ENCODE measurements at regions not wholly inside any gene's neighbourhood (a gene's known extent, or its start where the extent isn't known, plus 50 kb on each side); places are given as distances from the start of the nearest gene placed in this dataset.

GRCh38 chr2:240211598-240212424, 71.4 kb upstream of the OTOS start:
- no peaks in the 10 kb centered on the region for H3K27me3 ChIP-seq (ENCODE audit: control insufficient read depth in 3 of 3, insufficient read depth in 3 of 3, low read length in 2 of 3)
- H3K4me1 ChIP-seq (ENCODE audit: control insufficient read depth in 5 of 5, insufficient read depth in 5 of 5, low read length in 5 of 5): no peaks in the 10 kb centered on the region
- TF ChIP-seq CTCF (IDR thresholded peaks at IDR 0.05; ENCODE audit: control extremely low read depth, extremely low read depth): no peak
- H3K4me3 ChIP-seq: no peak overlapping the region
- no peak overlapping the region for H3K27ac ChIP-seq (ENCODE audit: low read depth in 1 of 2, low read length in 1 of 2)
- DNase-seq: peak in 1 of 3 donors; percentile 10
- H3K9me3 ChIP-seq (ENCODE audit: control insufficient read depth in 4 of 4, insufficient read depth in 3 of 4, low read length in 3 of 4): peaks cover 0 to 2% (median 0%) of the 10 kb centered on the region in 4 donors
- H3K36me3 ChIP-seq (ENCODE audit: control insufficient read depth in 4 of 4, insufficient read depth in 4 of 4, low read length in 4 of 4): no peaks in the 10 kb centered on the region
- no peak for ATAC-seq (ENCODE audit: insufficient read depth, low FRiP score)
- 84 to 92% methylated on average over 17 of the region's 17 CpGs for WGBS, 2 donors
- H3K9ac ChIP-seq (ENCODE audit: insufficient read depth in 1 of 2, low read length in 2 of 2): no peak overlapping the region

DNA sequence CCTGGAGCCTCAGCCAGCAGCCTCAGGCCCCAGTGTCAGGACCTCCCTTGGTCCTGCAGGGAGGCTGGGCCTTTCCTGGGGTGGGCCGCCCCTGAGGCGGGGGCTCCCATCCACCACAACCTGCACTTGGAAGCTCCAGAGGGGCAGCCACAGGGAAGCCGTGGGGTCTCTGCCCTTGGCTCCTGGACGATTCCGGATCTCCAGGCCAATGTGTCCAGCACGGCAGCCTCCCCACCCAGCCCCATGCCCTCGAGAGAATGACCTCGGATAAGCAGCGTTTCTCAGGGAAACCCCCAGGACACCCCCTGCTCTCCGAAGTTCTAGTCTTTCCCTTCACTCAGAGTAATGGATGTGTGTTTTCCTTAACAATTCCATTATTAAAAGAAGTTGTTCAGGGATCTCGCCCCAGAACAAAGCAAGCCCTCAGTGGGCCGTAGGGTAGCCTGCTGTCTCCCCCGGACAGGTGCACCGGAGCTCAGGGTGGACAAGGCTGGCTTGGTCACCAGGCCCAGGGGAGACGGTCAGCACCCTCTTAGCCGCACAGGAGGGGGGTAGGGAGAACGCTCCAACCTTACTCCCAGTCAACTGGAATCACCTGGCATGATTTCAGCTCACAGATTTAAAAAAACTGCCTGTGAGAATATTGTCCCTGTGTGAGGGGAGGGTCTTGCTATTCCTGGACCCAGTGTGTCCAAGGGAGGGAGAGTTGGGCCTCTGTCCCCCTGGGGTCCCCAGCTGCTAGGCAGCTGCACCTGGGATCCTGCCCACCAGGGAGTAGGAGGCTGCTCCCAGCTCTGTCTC, 72.2 kb upstream of the OTOS start:
- ATAC-seq (ENCODE audit: insufficient read depth, low FRiP score) (no peak), DNase-seq (peak in 1 of 3 donors; percentile 2)

GRCh38 chr2:240213226-240213475, 72.7 kb upstream of the OTOS start:
- no peak for ATAC-seq (ENCODE audit: insufficient read depth, low FRiP score)

More for the DNA sequence above, 72.2 kb upstream of the OTOS start:
- Histone ChIP-seq H3K4me3 (no peak overlapping the region), H3K36me3 (ENCODE audit: control insufficient read depth in 4 of 4, insufficient read depth in 4 of 4, low read length in 4 of 4) (no peaks in the 10 kb centered on the region), H3K27ac (ENCODE audit: low read depth in 1 of 2, low read length in 1 of 2) (no peak overlapping the region), H3K27me3 (ENCODE audit: control insufficient read depth in 3 of 3, insufficient read depth in 3 of 3, low read length in 2 of 3) (no peaks in the 10 kb centered on the region), H3K9ac (ENCODE audit: insufficient read depth in 1 of 2, low read length in 2 of 2) (no peak overlapping the region), H3K9me3 (ENCODE audit: control insufficient read depth in 4 of 4, insufficient read depth in 3 of 4, low read length in 3 of 4) (peaks cover 0 to 2% (median 0%) of the 10 kb centered on the region in 4 donors), H3K4me1 (ENCODE audit: control insufficient read depth in 5 of 5, insufficient read depth in 5 of 5, low read length in 5 of 5) (no peaks in the 10 kb centered on the region)
- WGBS, 2 donors: 87 to 91% methylated on average over 17 of the region's 17 CpGs
- TF ChIP-seq CTCF (IDR thresholded peaks at IDR 0.05; ENCODE audit: control extremely low read depth, extremely low read depth): no peak

More at GRCh38 chr2:240213226-240213475, 72.7 kb upstream of the OTOS start:
- Histone ChIP-seq H3K4me3 (no peak overlapping the region), H3K4me1 (ENCODE audit: control insufficient read depth in 5 of 5, insufficient read depth in 5 of 5, low read length in 5 of 5) (no peaks in the 10 kb centered on the region), H3K9me3 (ENCODE audit: control insufficient read depth in 4 of 4, insufficient read depth in 3 of 4, low read length in 3 of 4) (peaks cover 0 to 2% (median 0%) of the 10 kb centered on the region in 4 donors), H3K27me3 (ENCODE audit: control insufficient read depth in 3 of 3, insufficient read depth in 3 of 3, low read length in 2 of 3) (no peaks in the 10 kb centered on the region), H3K9ac (ENCODE audit: insufficient read depth in 1 of 2, low read length in 2 of 2) (no peak overlapping the region), H3K36me3 (ENCODE audit: control insufficient read depth in 4 of 4, insufficient read depth in 4 of 4, low read length in 4 of 4) (no peaks in the 10 kb centered on the region), H3K27ac (ENCODE audit: low read depth in 1 of 2, low read length in 1 of 2) (no peak overlapping the region)
- WGBS, 2 donors: 69 to 91% methylated on average over 6 of the region's 6 CpGs
- peak in 2 of 3 donors; percentile 10 to 42 for DNase-seq
- TF ChIP-seq CTCF (IDR thresholded peaks at IDR 0.05; ENCODE audit: control extremely low read depth, extremely low read depth): no peak

Measured in lung (tissue), 11 donors.